GM23248 (cell line): ENCODE measurements at regions not wholly inside any gene's neighbourhood (a gene's known extent, or its start where the extent isn't known, plus 50 kb on each side); places are given as distances from the start of the nearest gene placed in this dataset.

Experiments used
- EZH2 ChIP-seq: fragments of 200-600 bp; sonication (generic); IDR thresholded peaks from 2 replicates; pipeline ENCODE4 v1.6.1; 2018; ENCODE audit warnings: antibody characterized with exemption, mild to moderate bottlenecking; ENCODE audit not compliant: insufficient read depth, poor library complexity, severe bottlenecking
- EZH2phosphoT487 ChIP-seq: fragments of 200-600 bp; sonication (generic); IDR thresholded peaks from 2 replicates; pipeline ENCODE4 v1.6.1; 2018; ENCODE audit warnings: antibody characterized with exemption, moderate library complexity, mild to moderate bottlenecking, low read depth; ENCODE audit not compliant: insufficient read depth

DNA sequence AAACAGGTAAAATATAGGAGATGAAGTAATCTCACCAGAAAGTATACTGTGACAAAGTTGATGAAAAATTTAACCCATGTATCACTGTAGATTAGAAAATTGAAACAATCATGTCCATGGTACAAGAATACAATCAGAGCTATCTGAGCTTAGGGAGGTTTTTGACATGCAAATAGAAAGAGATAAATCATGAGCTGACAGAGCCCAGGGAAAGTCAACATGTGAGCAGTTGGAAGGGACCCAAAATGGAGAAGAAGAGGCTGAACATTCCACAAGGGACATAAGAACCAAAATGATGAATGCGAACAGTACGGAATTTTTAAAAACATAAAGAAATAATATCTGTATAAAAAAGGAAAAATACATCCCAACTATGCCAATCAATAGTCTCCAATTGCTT lies 395.4 kb upstream of the CYRIA start:
- TF ChIP-seq EZH2, result no peak
- no peak for TF ChIP-seq EZH2phosphoT487
